SJSA1 (cell line): ENCODE measurements at regions not wholly inside any gene's neighbourhood (a gene's known extent, or its start where the extent isn't known, plus 50 kb on each side); places are given as distances from the start of the nearest gene placed in this dataset.

ENCODE experiments used
- DNase-seq, 2 experiments: peaks; one replicate each; pipeline ENCODE4 v3.0.0-alpha.2; 2015 to 2020; ENCODE audit warnings: low spot score in 2 of 2, low read depth in 1 of 2
- H3K27ac ChIP-seq: fragments of 250-450 bp; sonication (Bioruptor Pico); 2 replicates; pipeline ENCODE4 v1.5.1; 2020; ENCODE audit warnings: mild to moderate bottlenecking, moderate library complexity
- H3K27me3 ChIP-seq: fragments of 250-450 bp; sonication (Bioruptor Pico); replicated peaks from 2 replicates; pipeline ENCODE4 v1.5.1; 2020; ENCODE audit warnings: mild to moderate bottlenecking, moderate library complexity
- H3K36me3 ChIP-seq: fragments of 250-450 bp; sonication (Bioruptor Pico); 2 replicates; pipeline ENCODE4 v1.5.1; 2020; ENCODE audit warnings: mild to moderate bottlenecking
- H3K4me1 ChIP-seq: fragments of 250-450 bp; sonication (Bioruptor Pico); replicated peaks from 2 replicates; pipeline ENCODE4 v1.6.1; 2021; ENCODE audit warnings: mild to moderate bottlenecking
- H3K4me3 ChIP-seq: fragments of 250-450 bp; sonication (Bioruptor Pico); 2 replicates; pipeline ENCODE4 v1.5.1; 2020; ENCODE audit warnings: mild to moderate bottlenecking
- H3K9me3 ChIP-seq: fragments of 250-450 bp; sonication (Bioruptor Pico); replicated peaks from 2 replicates; pipeline ENCODE4 v1.5.1; 2020; ENCODE audit warnings: mild to moderate bottlenecking

DNA sequence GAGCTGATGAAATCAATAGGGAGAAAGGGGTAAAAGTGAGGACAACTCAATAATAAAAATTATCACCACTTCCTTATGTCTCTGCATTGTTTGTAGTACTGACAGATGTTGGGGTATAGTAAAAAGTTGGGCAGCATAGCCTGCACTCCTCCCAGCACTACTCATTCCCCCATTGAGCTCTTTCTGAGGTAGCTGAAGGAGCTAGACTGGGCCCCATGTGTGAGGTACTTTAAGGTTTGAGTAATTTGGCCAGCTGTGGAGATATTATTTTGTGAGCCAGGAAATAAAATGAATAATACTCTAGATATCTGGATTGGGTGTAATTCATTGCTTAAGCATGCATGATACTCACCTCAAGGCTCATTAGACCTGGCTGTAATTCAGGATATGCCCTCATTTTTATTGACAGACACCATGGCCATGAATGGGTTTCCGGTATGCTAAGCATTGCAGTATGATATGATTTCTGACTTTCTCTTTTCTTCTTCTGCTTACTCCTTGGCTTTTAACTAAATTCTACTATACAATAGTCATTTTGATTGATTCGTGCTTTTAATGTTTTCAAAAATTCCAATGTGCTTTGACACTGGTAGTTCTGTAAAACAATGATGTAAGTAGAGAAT, 283.9 kb upstream of the RIMS1 start:
- DNase-seq: no peak

DNA sequence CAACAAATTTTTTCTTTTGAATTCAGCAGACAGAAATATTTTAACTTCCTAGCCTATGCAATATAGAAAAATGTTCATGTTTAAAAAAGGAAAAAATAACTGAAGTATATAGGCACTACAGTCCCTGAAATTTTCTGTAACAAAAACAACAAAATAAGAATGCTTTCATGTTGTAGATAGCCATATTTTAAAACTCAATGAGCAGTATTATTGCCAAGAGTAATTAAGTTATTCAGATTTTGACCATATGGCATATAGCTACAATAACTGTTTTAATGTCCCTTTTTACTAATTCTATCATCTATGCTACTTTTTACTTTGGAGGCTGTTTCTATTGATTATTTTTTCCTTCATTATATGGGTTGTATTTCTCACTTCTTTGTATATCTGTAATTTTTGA, 283.3 kb upstream of the RIMS1 start:
- Histone ChIP-seq H3K4me3 (no peak overlapping the region), H3K27me3 (no peaks in the 10 kb centered on the region), H3K27ac (no peak overlapping the region), H3K36me3 (no peaks in the 10 kb centered on the region), H3K9me3 (no peaks in the 10 kb centered on the region), H3K4me1 (no peaks in the 10 kb centered on the region)
- DNase-seq: no peak

More for the DNA sequence above, 283.9 kb upstream of the RIMS1 start:
- no peak overlapping the region for H3K4me3 ChIP-seq
- no peaks in the 10 kb centered on the region for H3K27me3 ChIP-seq
- H3K36me3 ChIP-seq: no peaks in the 10 kb centered on the region
- no peaks in the 10 kb centered on the region for H3K9me3 ChIP-seq
- no peaks in the 10 kb centered on the region for H3K4me1 ChIP-seq
- no peak overlapping the region for H3K27ac ChIP-seq

DNA sequence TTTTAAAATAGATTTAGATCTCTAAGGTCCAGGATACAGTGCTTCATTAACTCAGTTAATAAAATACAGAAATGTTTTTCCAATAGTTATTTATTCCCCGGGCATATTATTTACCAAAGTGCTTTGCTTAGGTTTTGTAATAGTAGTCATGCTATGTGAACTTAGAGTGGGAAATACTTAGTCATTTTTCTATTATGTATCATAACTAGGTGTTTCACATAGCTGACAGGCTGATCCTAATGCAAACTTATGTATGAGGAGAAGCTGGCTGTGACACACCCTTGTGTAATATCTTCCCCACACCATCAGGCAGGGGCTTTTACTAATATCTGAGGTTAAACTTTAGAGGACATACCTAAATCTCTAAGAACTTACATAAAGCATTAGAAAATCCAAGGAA, 277.7 kb upstream of the RIMS1 start:
- Histone ChIP-seq H3K27ac (no peak overlapping the region), H3K4me1 (no peaks in the 10 kb centered on the region), H3K36me3 (no peaks in the 10 kb centered on the region), H3K27me3 (no peaks in the 10 kb centered on the region), H3K4me3 (no peak overlapping the region), H3K9me3 (no peaks in the 10 kb centered on the region)
- DNase-seq: no peak

DNA sequence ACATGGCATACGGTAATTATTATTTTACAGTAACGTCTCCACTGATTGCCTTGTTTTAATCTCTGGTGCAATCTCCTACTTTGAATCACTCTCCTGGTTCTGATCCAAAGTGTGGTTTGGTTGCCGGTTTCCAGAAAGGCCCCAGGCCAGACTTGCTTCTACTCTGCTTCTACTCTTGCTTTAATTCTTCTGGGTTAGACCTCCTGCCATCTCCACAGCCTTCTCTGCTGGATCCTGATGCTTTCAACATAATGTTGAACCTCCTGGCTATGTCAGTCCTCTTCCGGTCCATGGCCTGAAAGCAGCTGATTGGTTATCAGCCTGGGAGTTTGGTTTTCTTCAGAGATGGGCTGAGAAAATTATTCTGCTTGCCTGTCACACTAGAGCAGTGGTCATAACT, 266.5 kb upstream of the RIMS1 start:
- Histone ChIP-seq H3K36me3 (no peaks in the 10 kb centered on the region), H3K9me3 (no peaks in the 10 kb centered on the region), H3K27ac (no peak overlapping the region), H3K4me3 (no peak overlapping the region), H3K4me1 (no peaks in the 10 kb centered on the region), H3K27me3 (no peaks in the 10 kb centered on the region)
- DNase-seq: no peak

DNA sequence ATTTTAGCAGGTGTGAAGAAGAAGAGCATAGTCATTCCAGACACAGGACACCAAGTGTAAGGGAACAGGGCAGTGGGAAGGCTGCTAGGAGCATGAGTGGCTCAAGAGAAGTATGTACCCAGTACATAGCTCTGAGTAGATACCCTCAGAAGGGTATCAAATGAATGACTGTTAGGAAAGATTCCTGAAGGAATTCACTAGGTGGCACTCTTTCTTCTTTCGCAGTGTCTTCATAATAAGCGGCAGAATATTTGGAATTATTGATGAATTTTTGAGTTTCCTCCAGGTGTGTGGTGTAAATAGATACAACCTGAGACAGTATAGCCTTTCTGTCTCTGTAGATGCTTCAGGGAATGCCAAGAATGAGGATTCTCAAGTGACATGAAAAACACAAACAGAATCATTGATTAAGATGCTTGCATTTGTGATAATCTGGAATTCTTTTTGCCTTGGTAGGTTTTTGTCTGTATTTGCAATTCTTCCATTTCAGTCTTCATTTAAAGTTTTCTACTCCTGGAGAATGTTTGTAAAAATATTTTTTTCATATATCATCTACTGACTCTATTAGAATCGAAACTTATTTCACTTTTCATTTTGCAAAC, 264.3 kb upstream of the RIMS1 start:
- no peak overlapping the region for H3K4me3 ChIP-seq
- DNase-seq: no peak
- H3K27ac ChIP-seq: no peak overlapping the region
- no peaks in the 10 kb centered on the region for H3K9me3 ChIP-seq
- H3K27me3 ChIP-seq: no peaks in the 10 kb centered on the region
- no peaks in the 10 kb centered on the region for H3K36me3 ChIP-seq
- H3K4me1 ChIP-seq: no peaks in the 10 kb centered on the region

DNA sequence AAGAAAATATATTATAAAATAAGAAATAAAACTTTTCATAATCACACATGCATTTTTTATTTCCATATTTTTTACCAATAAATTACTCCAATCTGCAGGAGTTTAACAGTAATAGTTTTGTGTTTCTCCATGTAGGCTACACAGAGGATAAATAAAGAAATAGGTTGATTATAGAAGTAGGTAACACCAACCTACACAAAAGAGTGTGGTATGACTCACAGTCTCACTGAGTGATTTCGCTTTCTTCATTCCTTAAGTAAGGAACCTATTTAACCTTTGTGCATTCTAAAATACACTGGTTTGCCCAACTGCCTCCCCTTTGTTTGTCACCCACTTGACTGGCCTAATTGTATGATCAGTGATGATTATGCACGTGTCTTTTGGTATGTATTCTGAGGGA, 244.2 kb upstream of the RIMS1 start:
- no peaks in the 10 kb centered on the region for H3K9me3 ChIP-seq

DNA sequence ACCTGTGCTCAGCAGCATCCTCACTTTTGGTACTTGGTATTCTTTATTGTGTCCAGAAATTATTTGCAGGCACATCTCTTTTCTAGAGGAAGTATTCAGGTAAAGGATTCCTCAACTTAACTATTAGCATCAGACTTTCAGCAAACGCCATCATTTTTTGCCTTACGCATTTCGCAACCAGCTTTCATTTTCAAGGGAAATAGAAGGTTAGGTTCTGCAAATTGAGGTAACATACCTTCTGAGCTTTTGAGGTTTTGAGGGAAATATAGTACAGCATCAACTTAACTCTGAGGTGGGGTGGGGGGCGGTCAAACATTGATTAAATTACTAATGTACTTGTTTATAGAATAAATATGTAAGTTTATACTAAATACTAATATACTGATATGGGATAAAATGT, 243.6 kb upstream of the RIMS1 start:
- Histone ChIP-seq H3K27me3 (no peaks in the 10 kb centered on the region), H3K4me3 (no peak overlapping the region), H3K9me3 (no peaks in the 10 kb centered on the region), H3K4me1 (no peaks in the 10 kb centered on the region), H3K36me3 (no peaks in the 10 kb centered on the region), H3K27ac (no peak overlapping the region)
- no peak for DNase-seq

More for the DNA sequence above, 244.2 kb upstream of the RIMS1 start:
- H3K4me3 ChIP-seq: no peak overlapping the region
- no peaks in the 10 kb centered on the region for H3K27me3 ChIP-seq
- H3K4me1 ChIP-seq: no peaks in the 10 kb centered on the region
- H3K36me3 ChIP-seq: no peaks in the 10 kb centered on the region
- no peak overlapping the region for H3K27ac ChIP-seq
- DNase-seq: no peak

DNA sequence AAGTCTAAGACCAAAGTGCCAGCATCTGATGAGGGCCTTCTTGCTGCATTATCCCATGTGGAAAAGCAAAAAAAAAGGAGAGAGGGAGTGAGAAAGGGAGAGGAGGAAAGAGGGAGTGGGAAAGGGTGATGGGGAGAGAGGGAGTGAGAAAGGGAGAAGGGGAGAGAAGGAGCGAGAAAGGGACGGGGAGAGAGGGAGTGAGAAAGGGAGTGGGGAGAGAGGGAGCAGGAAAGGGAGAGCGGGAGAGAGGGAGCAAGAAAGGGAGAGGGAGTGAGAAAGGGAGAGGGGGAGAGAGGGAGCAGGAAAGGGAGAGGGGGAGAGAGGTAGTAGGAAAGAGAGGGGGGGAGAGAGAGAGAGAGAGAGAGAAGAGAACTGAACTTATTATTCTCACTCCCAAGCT, 241.1 kb upstream of the RIMS1 start:
- H3K9me3 ChIP-seq: no peaks in the 10 kb centered on the region
- H3K4me1 ChIP-seq: no peaks in the 10 kb centered on the region
- DNase-seq: no peak
- H3K36me3 ChIP-seq: no peaks in the 10 kb centered on the region
- H3K27me3 ChIP-seq: no peaks in the 10 kb centered on the region
- no peak overlapping the region for H3K4me3 ChIP-seq
- no peak overlapping the region for H3K27ac ChIP-seq

DNA sequence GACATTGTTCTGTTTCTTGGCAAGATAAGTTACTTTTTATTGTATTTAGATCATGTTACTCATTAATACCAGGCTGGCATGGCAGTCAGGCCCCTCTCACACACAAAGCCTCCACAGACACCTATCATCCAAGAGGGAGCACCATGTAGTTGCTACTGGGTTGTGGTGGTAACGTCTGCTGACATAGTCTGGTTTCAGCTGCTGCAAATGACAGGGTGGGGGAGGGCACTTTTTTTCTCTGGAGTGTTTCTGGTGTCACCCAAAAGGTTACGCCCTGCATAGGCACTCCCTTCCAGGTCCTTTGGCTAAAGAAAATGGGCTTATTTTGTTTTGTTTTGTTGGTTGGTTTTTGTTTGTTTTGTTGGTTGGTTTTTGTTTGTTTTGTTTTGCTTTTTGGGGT, 236.4 kb upstream of the RIMS1 start:
- Histone ChIP-seq H3K27me3 (no peaks in the 10 kb centered on the region; the same call in 1 of the 2 replicates), H3K4me1 (no peaks in the 10 kb centered on the region), H3K9me3 (no peaks in the 10 kb centered on the region), H3K4me3 (no peak overlapping the region), H3K27ac (no peak overlapping the region), H3K36me3 (no peaks in the 10 kb centered on the region)
- DNase-seq: no peak

DNA sequence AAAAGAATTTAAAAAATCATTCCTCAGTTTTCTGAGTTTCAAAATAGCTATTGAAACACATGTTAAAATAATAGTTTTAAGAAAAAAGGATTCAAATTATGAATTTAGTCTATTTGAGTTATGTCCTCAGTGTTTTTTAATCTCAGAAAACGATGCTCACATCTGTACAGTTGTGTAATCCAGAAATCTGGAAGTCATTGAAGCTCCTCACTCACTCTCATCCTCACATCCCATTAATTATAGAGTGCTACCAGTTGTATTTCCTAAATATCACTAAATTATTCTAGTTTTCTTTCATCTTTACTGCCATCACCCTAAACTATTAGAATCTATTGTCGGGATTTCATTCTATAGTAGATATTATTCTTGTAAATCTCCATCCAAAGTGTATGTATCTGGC, 234.7 kb upstream of the RIMS1 start:
- no peaks in the 10 kb centered on the region for H3K36me3 ChIP-seq
- no peak for DNase-seq
- H3K4me1 ChIP-seq: no peaks in the 10 kb centered on the region

DNA sequence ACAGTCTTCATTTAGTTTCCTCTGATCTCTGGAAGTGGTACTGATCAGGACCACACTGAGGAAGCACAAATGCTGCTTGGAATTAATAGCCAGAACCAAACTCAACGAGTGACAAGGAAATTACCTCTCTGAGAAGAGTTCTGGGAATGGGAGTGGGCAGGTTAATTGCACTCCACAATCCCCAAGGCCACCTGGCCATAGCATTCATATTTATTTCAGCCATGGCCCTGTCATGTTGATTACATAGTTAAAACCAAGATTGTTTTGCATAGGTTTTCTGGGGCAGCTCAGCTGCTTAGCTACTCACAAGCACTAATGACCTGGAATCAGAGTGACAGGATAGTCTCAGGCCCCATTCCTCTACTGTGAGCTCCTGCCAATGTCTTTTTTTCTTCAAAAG, 230.2 kb upstream of the RIMS1 start:
- DNase-seq: no peak

More for the DNA sequence above, 234.7 kb upstream of the RIMS1 start:
- Histone ChIP-seq H3K27me3 (no peaks in the 10 kb centered on the region; the same call in 1 of the 2 replicates), H3K9me3 (no peaks in the 10 kb centered on the region), H3K4me3 (no peak overlapping the region), H3K27ac (no peak overlapping the region)

DNA sequence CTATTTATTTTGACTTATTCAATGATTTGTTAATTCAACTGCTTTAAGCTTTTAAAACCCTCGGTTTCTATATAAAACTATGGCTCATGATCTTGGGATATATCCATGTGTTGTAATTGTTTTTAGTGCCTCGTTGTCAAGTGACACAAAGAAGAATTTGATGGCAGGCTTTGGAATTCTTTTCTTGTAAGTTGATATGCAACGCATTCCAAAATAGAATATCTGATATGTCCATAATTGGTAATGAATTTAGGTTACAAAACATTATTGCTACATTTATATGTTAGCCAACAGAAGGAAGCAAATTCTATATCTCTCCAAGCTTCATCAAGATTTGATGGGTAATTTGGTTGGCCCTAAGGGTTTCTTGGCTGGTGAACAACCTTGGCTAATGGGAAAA, 220.4 kb upstream of the RIMS1 start:
- Histone ChIP-seq H3K4me3 (no peak overlapping the region), H3K36me3 (no peaks in the 10 kb centered on the region), H3K27ac (no peak overlapping the region), H3K4me1 (no peaks in the 10 kb centered on the region), H3K9me3 (no peaks in the 10 kb centered on the region), H3K27me3 (no peaks in the 10 kb centered on the region; the same call in 1 of the 2 replicates)
- no peak for DNase-seq

More for the DNA sequence above, 230.2 kb upstream of the RIMS1 start:
- Histone ChIP-seq H3K36me3 (no peaks in the 10 kb centered on the region), H3K9me3 (no peaks in the 10 kb centered on the region), H3K27ac (no peak overlapping the region), H3K4me1 (no peaks in the 10 kb centered on the region), H3K27me3 (no peaks in the 10 kb centered on the region; the same call in 1 of the 2 replicates), H3K4me3 (no peak overlapping the region)

DNA sequence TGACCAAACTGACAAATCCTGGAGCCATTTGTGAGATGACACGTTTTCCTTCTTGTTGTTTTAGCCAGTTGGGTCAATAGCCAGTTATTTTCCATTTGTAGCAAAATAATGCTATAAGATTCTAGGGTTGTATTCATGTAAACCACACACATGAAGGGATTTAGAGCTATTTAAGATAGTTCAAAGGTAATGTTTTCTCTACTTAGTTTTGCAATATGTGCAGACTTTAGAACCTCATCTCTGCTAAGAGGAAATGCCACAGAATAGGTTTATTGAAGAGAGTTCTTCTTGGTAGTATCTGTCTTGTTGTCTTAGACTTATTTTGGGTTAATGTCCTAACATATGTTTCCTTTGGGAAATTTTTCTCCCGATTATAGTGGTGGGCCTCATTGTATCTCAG, 213.5 kb upstream of the RIMS1 start:
- DNase-seq: no peak
- H3K27ac ChIP-seq: no peak overlapping the region
- no peaks in the 10 kb centered on the region for H3K36me3 ChIP-seq
- H3K4me3 ChIP-seq: no peak overlapping the region
- no peaks in the 10 kb centered on the region for H3K27me3 ChIP-seq
- no peaks in the 10 kb centered on the region for H3K4me1 ChIP-seq
- H3K9me3 ChIP-seq: no peaks in the 10 kb centered on the region

DNA sequence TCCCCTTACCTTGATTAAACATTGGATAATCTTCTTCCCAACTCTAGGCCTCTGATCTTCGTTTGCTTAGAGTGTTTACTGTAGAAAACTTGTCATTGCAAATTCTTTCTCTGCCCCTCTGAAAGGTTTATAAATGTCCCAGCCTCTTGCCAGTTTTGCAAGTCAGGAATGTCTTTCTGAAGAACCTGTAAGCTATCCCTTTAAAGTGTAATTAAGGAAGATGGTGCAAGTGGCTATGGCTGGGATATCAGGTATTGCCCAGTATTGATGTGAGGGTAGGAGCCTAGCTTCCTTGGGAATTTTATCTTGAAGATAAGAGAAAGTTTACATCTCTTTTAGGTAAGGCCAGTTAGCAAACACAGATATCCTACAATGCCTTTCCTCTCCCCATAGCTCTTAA, 211.0 kb upstream of the RIMS1 start:
- no peaks in the 10 kb centered on the region for H3K27me3 ChIP-seq
- H3K4me1 ChIP-seq: no peaks in the 10 kb centered on the region
- DNase-seq: no peak
- H3K4me3 ChIP-seq: no peak overlapping the region
- H3K36me3 ChIP-seq: no peaks in the 10 kb centered on the region
- H3K9me3 ChIP-seq: no peaks in the 10 kb centered on the region
- no peak overlapping the region for H3K27ac ChIP-seq

DNA sequence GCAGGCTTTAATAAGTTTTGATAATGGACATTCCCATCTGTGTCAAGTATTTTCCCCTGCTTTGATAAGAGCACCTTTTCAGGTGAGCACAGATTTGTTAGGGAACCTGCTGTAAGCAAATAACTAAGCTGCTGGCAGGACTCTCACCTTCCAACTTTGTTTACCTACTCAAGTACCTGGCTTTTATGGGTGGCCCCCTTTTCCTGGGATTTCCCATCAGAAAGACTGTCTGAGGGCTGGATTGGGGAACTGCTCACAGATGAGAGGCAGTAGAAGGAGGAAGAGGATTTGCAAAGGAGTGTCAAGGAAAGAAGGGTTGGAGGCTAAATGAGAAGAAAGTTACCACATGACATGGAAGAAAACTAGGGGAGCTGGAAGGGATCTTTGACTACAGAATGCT, 210.1 kb upstream of the RIMS1 start:
- no peak for DNase-seq

More for the DNA sequence above, 210.1 kb upstream of the RIMS1 start:
- Histone ChIP-seq H3K4me3 (no peak overlapping the region), H3K36me3 (no peaks in the 10 kb centered on the region), H3K27ac (no peak overlapping the region), H3K4me1 (no peaks in the 10 kb centered on the region), H3K9me3 (no peaks in the 10 kb centered on the region), H3K27me3 (no peaks in the 10 kb centered on the region)
